ENCODE measurements at regions not wholly inside any gene's neighbourhood (a gene's known extent, or its start where the extent isn't known, plus 50 kb on each side); places are given as distances from the start of the nearest gene placed in this dataset.

DNA sequence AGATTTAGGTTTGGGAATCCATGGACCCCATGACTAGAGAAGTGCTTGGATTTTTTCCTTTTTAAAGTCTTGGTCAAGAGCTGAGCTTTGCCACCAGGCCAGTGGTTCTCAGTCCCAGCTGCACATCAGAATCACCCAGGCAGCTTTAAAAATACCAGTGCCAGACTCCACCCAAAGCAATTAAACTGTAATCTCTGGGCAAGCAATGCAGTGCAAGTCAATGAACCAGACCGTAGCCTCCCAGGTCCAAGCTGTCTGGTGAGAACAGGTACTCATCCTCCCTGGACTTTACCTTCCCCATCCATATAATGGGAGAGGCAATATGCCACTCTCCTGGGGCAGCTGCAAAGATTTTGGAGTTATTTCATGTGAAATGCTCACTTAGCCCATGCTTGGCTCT, 223.1 kb upstream of the CDH5 start:
- TF ChIP-seq TARDBP (IDR thresholded peaks at IDR 0.05) (no peak), BHLHE40 (IDR thresholded peaks at IDR 0.05; ENCODE audit: borderline replicate concordance) (no peak), ELF4 (IDR thresholded peaks at IDR 0.05) (no peak), FOXM1 (IDR thresholded peaks at IDR 0.05; ENCODE audit: borderline replicate concordance) (no peak), FOXA1 (IDR thresholded peaks at IDR 0.05) (no peak), ARNT (IDR thresholded peaks at IDR 0.05) (no peak), SP1 (IDR thresholded peaks at IDR 0.05) (no peak)

All from HEK293T (cell line).